WERI-Rb-1 (cell line): ENCODE measurements at regions not wholly inside any gene's neighbourhood (a gene's known extent, or its start where the extent isn't known, plus 50 kb on each side); places are given as distances from the start of the nearest gene placed in this dataset.
"Not testable (repeated sequence)": the region's sequence is repeated elsewhere in the genome, so short reads cannot be mapped to it uniquely, and the experiment has no call there.

Experiments
- DNase-seq: peaks from one replicate; pipeline ENCODE4 v3.0.0-alpha.2; 2020
- H3K27ac ChIP-seq: fragments of 250-450 bp; sonication (Bioruptor Pico); 2 replicates; pipeline ENCODE4 v1.5.1; 2020; ENCODE audit warnings: mild to moderate bottlenecking, moderate library complexity
- H3K27me3 ChIP-seq: fragments of 250-450 bp; sonication (Bioruptor Pico); 2 replicates; pipeline ENCODE4 v1.5.1; 2021; ENCODE audit warnings: mild to moderate bottlenecking, low read depth, moderate library complexity; ENCODE audit not compliant: insufficient read depth, severe bottlenecking
- H3K36me3 ChIP-seq: fragments of 250-450 bp; sonication (Bioruptor Pico); 2 replicates; pipeline ENCODE4 v1.5.1; 2020; ENCODE audit warnings: mild to moderate bottlenecking, moderate library complexity
- H3K4me3 ChIP-seq: 2 replicates; pipeline ENCODE4 v1.5.1; 2011; ENCODE audit warnings: low read depth, mild to moderate bottlenecking, control low read depth, low read length
- H3K9me3 ChIP-seq: fragments of 250-450 bp; sonication (Bioruptor Pico); 2 replicates; pipeline ENCODE4 v1.5.1; 2021; ENCODE audit warnings: mild to moderate bottlenecking, moderate library complexity; ENCODE audit not compliant: severe bottlenecking
- TF ChIP-seq, protein P1 (sequence below): IDR thresholded peaks from 2 replicates; pipeline ENCODE4 v1.5.1; 2011; ENCODE audit warnings: low read depth, mild to moderate bottlenecking, control low read depth, inconsistent platforms, low read length

DNA sequence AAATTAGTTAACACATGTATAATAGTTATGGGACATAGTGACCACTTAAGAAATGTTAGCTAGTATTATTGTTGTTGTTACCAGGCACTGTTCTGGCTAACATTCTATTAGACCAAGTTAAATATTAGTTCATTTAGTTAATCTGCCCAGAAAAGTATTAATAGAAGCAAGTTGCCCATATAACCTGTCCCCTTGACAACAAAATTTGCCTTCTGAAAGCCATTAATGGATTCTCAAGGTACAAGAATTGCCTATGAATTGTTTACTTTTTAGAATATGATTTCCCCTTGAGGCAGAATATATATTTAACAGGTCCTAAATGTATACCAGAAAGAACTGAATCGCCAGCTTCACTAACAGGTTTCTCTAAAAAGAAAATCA lies 167.3 kb upstream of the TMCC3 start:
- no peak overlapping the region for H3K27ac ChIP-seq
- TF ChIP-seq, protein P1, sequence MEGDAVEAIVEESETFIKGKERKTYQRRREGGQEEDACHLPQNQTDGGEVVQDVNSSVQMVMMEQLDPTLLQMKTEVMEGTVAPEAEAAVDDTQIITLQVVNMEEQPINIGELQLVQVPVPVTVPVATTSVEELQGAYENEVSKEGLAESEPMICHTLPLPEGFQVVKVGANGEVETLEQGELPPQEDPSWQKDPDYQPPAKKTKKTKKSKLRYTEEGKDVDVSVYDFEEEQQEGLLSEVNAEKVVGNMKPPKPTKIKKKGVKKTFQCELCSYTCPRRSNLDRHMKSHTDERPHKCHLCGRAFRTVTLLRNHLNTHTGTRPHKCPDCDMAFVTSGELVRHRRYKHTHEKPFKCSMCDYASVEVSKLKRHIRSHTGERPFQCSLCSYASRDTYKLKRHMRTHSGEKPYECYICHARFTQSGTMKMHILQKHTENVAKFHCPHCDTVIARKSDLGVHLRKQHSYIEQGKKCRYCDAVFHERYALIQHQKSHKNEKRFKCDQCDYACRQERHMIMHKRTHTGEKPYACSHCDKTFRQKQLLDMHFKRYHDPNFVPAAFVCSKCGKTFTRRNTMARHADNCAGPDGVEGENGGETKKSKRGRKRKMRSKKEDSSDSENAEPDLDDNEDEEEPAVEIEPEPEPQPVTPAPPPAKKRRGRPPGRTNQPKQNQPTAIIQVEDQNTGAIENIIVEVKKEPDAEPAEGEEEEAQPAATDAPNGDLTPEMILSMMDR, result no peak
- H3K4me3 ChIP-seq, result no peak overlapping the region
- H3K36me3 ChIP-seq, result no peaks in the 10 kb centered on the region
- no peak for DNase-seq
- H3K9me3 ChIP-seq, result peaks cover 8% of the 10 kb centered on the region
- H3K27me3 ChIP-seq, result no peaks in the 10 kb centered on the region

DNA sequence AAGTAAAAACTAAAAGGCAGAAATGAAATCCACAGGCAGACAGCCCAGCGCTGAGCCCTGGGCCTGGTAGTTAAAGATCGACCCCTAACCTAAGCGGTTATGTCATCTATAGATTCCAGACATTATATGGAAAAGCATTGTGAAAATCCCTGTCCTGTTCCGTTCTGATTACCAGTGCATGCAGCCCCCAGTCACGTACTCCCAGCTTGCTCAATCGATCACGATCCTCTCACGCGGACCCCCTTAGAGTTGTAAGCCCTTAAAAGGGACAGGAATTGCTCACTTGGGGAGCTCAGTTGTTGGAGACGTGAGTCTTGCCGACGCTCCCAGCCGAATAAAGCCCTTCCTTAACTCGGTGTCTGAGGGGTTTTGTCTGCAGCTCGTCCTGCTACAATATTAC lies 166.8 kb upstream of the TMCC3 start:
- not testable (repeated sequence) for H3K27me3 ChIP-seq, DNase-seq, H3K27ac ChIP-seq, H3K4me3 ChIP-seq, H3K9me3 ChIP-seq, H3K36me3 ChIP-seq

DNA sequence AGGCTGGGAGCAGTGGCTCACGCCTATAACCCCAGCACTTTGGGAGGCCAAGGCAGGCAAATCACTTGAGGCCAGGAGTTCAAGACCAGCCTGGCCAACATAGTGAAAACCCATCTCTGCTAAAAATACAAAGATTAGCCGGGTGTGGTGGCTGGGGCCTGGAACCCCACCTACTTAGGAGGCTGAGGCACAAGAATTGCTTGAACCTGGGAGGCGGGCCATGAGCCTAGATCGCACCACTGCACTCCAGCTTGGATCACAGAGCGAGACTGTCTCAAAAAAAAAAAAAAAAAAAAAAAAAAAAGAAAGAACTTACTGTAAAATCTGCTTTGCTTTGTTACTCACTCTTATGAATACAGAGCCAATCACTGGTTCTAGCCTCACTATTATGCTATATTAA lies 166.4 kb upstream of the TMCC3 start:
- not testable (repeated sequence) for H3K27me3 ChIP-seq, H3K36me3 ChIP-seq, DNase-seq, H3K27ac ChIP-seq, H3K4me3 ChIP-seq, H3K9me3 ChIP-seq

DNA sequence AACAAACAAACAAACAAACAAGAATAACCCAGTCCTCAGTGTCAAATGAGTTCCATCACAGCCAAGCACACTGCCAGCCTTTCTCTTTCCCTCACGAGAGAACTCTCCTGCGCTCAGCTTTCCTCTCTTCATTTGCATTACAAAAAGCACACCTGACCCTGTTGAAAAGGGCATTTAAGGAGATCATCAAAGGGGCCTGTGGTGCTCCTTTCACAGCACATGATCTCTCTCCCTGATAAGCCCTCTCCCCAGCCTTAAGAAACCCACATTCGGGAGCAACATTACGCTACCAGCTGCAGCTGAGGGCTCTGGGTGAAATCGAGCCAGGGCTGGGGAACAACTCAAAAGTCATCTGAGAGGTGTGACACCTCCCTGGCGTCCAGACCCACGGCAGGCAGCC lies 165.6 kb upstream of the TMCC3 start:
- Histone ChIP-seq H3K9me3 (peaks cover 8% of the 10 kb centered on the region), H3K36me3 (no peaks in the 10 kb centered on the region), H3K27ac (no peak overlapping the region), H3K4me3 (no peak overlapping the region), H3K27me3 (no peaks in the 10 kb centered on the region)
- DNase-seq, result no peak
- TF ChIP-seq, protein P1, result no peak

DNA sequence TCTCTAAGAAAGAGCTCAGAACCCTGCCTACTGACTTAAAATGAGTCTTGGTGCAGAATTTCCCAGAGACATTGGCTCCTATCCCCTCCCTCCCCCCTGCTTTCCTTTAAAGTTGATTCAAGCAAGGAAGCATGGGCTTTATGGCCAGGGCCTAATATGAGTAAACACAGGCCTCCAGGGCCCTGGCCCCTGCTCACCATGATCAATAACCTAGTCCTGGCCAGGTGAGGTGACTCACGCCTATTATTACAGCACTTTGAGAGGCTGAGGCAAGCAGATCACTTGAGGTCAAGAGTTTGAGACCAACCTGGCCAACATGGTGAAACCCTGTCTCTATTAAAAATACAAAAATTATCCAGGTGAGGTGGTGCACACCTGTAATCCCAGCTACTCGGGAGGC lies 165.1 kb upstream of the TMCC3 start:
- Histone ChIP-seq H3K4me3 (no peak overlapping the region), H3K36me3 (no peaks in the 10 kb centered on the region), H3K27ac (no peak overlapping the region), H3K9me3 (peaks cover 8% of the 10 kb centered on the region), H3K27me3 (no peaks in the 10 kb centered on the region)
- TF ChIP-seq, protein P1, result no peak
- DNase-seq, result no peak

DNA sequence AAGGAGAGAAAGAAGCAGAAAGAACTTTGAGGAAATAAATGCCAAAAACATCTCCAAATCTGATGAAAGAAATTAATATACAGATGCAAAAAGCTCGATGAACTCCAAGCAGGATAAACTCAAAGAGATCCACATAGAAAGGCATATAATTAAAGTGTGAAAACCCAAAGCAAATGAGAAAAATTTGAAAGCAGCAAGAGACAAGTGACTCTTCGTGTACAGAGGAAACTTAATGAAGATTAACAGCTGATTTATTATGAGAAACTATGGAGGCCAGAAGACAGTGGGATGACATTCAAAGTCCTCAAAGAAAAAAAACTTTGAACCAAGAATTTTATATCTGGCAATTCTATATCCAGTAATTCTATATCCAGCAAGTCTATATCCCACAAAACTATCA lies 163.0 kb upstream of the TMCC3 start:
- H3K27me3 ChIP-seq, result no peaks in the 10 kb centered on the region
- DNase-seq, result no peak
- H3K4me3 ChIP-seq, result no peak overlapping the region
- no peaks in the 10 kb centered on the region for H3K36me3 ChIP-seq
- peaks cover 8% of the 10 kb centered on the region for H3K9me3 ChIP-seq
- H3K27ac ChIP-seq, result no peak overlapping the region
- TF ChIP-seq, protein P1, result no peak

DNA sequence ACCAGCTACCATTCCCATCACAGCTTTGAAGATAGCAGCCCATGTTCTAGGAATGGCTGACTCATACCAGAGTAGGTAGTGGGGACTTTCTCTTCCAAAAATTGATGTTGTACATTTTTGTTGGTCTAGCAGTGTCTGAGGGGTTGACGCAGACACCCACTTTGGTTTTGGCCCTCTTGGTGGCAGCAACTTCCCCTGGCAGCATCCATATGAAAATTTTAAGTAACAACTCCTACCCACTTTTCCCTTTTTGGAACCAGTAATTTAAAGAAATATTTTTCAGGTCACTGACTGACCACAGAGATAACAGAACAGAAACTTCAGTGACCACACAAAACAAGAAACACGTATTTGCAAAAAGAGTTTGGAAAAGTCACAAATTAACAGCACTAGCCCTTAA lies 162.0 kb upstream of the TMCC3 start:
- Histone ChIP-seq H3K27me3 (no peaks in the 10 kb centered on the region), H3K27ac (no peak overlapping the region), H3K4me3 (no peak overlapping the region), H3K36me3 (no peaks in the 10 kb centered on the region), H3K9me3 (peaks cover 8% of the 10 kb centered on the region)
- no peak for DNase-seq
- TF ChIP-seq, protein P1, result no peak
